ENCODE measurements at regions not wholly inside any gene's neighbourhood (a gene's known extent, or its start where the extent isn't known, plus 50 kb on each side); places are given as distances from the start of the nearest gene placed in this dataset.

DNA sequence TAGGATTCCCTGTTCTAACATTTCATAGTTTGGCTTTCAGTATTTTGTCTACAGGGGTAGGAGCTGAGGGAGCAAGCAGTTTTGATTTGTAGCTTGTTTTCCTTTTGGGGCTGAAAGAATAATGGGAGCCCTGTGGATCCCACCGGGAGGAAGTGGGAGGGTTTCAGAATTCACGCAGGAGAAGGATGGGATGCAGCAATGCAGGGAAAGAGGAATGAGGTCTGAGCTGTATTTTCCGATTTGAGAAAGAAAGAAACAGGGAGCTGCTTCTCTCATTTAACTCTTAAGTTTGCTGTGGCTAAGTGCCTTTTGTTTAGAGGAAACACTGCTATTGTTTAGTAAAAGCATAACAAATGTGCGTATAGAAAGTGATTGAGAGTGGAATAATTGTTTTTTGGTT lies 141.0 kb downstream of the ADCYAP1 start:
- DNase-seq (ENCODE audit: low read depth), result no peak
- TF ChIP-seq MAX (IDR thresholded peaks at IDR 0.05; ENCODE audit: low read depth, low read length), result no peak
- no peak for TF ChIP-seq CTCF (IDR thresholded peaks at IDR 0.05; ENCODE audit: low read depth, low read length)
- no peak for TF ChIP-seq MYC (IDR thresholded peaks at IDR 0.05; ENCODE audit: low read depth, low read length)
- no peak for TF ChIP-seq POLR2A (IDR thresholded peaks at IDR 0.05; ENCODE audit: extremely low read depth, insufficient read length)

DNA sequence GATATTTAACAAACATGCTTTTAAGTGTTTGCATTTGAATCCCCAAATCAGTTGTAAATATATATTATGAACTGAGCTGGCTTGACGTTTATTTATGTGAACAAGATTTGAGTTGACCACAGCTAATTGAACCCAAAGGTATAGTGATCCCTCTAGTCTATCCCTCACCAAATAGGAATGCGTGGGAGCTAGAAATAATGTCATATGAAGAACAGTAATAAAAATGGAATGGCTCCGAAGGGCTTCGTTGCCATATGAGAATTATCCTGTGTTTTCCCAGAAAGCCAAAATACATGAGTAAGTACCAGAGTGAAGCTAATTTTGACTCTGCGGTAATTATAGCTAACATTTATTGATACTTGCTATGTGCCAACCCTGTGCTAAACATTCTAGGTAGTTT lies 142.7 kb downstream of the ADCYAP1 start:
- no peak overlapping the region for H3K4me3 ChIP-seq (ENCODE audit: low read depth, low read length)
- DNase-seq (ENCODE audit: low read depth), result no peak
- TF ChIP-seq MYC (IDR thresholded peaks at IDR 0.05; ENCODE audit: low read depth, low read length), result no peak
- no peak for TF ChIP-seq CTCF (IDR thresholded peaks at IDR 0.05; ENCODE audit: low read depth, low read length)
- TF ChIP-seq MAX (IDR thresholded peaks at IDR 0.05; ENCODE audit: low read depth, low read length), result no peak
- TF ChIP-seq POLR2A (IDR thresholded peaks at IDR 0.05; ENCODE audit: extremely low read depth, insufficient read length), result no peak

More for the DNA sequence above, 141.0 kb downstream of the ADCYAP1 start:
- no peak overlapping the region for H3K4me3 ChIP-seq (ENCODE audit: low read depth, low read length)

DNA sequence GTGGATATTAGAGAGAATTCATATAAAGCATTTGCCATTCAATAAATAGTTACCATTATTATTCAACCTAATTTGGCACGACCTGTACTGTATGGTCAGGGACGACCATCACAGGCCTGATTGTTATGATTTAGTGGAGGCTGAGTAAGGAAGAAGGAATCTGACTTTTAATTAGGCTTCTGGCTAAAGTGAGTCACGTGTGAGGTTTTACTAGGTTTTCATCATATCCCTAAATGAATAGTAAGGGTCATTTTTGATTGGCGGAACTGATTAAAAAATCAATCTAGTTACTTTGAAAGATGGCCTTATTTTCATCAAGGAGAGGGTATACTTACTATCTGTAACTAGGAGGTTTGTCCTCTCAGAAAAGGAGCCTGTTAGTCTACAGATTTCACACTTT lies 143.4 kb downstream of the ADCYAP1 start:
- DNase-seq (ENCODE audit: low read depth), result no peak
- no peak for TF ChIP-seq MAX (IDR thresholded peaks at IDR 0.05; ENCODE audit: low read depth, low read length)
- no peak for TF ChIP-seq CTCF (IDR thresholded peaks at IDR 0.05; ENCODE audit: low read depth, low read length)
- TF ChIP-seq POLR2A (IDR thresholded peaks at IDR 0.05; ENCODE audit: extremely low read depth, insufficient read length), result no peak
- no peak for TF ChIP-seq MYC (IDR thresholded peaks at IDR 0.05; ENCODE audit: low read depth, low read length)
- H3K4me3 ChIP-seq (ENCODE audit: low read depth, low read length), result no peak overlapping the region

- H3K4me3 ChIP-seq (ENCODE audit: low read depth, low read length), result no peak overlapping the region
- no peak for TF ChIP-seq MAX (IDR thresholded peaks at IDR 0.05; ENCODE audit: low read depth, low read length)
- TF ChIP-seq MYC (IDR thresholded peaks at IDR 0.05; ENCODE audit: low read depth, low read length), result no peak
- no peak for TF ChIP-seq CTCF (IDR thresholded peaks at IDR 0.05; ENCODE audit: low read depth, low read length)
- TF ChIP-seq POLR2A (IDR thresholded peaks at IDR 0.05; ENCODE audit: extremely low read depth, insufficient read length), result no peak
- no peak for DNase-seq (ENCODE audit: low read depth)
Observed at GRCh38 chr18:1049173-1049572, 144.5 kb downstream of the ADCYAP1 start.

GRCh38 chr18:1050012-1050657 lies 145.5 kb downstream of the ADCYAP1 start:
- TF ChIP-seq MYC (IDR thresholded peaks at IDR 0.05; ENCODE audit: low read depth, low read length) (no peak), MAX (IDR thresholded peaks at IDR 0.05; ENCODE audit: low read depth, low read length) (no peak), POLR2A (IDR thresholded peaks at IDR 0.05; ENCODE audit: extremely low read depth, insufficient read length) (no peak), CTCF (IDR thresholded peaks at IDR 0.05; ENCODE audit: low read depth, low read length) (no peak)
- no peak overlapping the region for H3K4me3 ChIP-seq (ENCODE audit: low read depth, low read length)
- DNase-seq (ENCODE audit: low read depth), result peak; percentile 37
